GM06990 (cell line): ENCODE measurements at regions not wholly inside any gene's neighbourhood (a gene's known extent, or its start where the extent isn't known, plus 50 kb on each side); places are given as distances from the start of the nearest gene placed in this dataset.

Experiments
- DNase-seq: peaks from one replicate; pipeline ENCODE4 v3.0.0-alpha.2; 2011; ENCODE audit not compliant: insufficient read length; ENCODE audit errors: extremely low read depth
- H3K27me3 ChIP-seq: replicated peaks from 2 replicates; pipeline ENCODE4 v1.6.0; 2011; ENCODE audit warnings: low read length; ENCODE audit not compliant: control insufficient read depth, insufficient read depth
- H3K36me3 ChIP-seq: 2 replicates; pipeline ENCODE4 v1.5.1; 2011; ENCODE audit warnings: low read length; ENCODE audit not compliant: control insufficient read depth, insufficient read depth
- H3K4me3 ChIP-seq: replicated peaks from 2 replicates; pipeline ENCODE4 v1.5.1; 2011; ENCODE audit warnings: low read depth, mild to moderate bottlenecking, control low read depth, low read length
- CTCF ChIP-seq: IDR thresholded peaks from 2 replicates; pipeline ENCODE4 v1.5.1; 2011; ENCODE audit warnings: low read length, control low read depth, mild to moderate bottlenecking, inconsistent platforms; ENCODE audit not compliant: insufficient read depth, poor library complexity, severe bottlenecking

DNA sequence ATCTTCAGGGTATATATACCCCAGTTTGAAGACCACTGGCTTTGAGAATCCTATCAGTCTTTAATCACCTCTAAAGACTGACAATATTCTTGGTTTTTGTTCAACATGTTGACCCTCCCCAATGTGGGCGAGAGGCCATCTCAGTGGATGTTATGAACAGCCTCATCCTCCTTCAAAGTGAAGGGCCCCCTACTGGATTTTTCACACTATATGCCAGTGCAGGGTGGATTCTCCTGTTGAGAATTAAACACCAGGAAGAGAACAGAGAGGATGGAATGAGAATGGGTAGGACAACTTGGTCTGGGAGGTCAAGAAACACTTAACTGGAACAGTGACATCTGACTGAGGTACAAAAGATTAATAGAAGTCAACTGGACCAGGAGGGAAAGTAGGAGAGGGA lies 327.1 kb downstream of the MAFB start:
- Histone ChIP-seq H3K27me3 (no peaks in the 10 kb centered on the region), H3K4me3 (no peak overlapping the region), H3K36me3 (no peaks in the 10 kb centered on the region)
- no peak for DNase-seq
- no peak for TF ChIP-seq CTCF

DNA sequence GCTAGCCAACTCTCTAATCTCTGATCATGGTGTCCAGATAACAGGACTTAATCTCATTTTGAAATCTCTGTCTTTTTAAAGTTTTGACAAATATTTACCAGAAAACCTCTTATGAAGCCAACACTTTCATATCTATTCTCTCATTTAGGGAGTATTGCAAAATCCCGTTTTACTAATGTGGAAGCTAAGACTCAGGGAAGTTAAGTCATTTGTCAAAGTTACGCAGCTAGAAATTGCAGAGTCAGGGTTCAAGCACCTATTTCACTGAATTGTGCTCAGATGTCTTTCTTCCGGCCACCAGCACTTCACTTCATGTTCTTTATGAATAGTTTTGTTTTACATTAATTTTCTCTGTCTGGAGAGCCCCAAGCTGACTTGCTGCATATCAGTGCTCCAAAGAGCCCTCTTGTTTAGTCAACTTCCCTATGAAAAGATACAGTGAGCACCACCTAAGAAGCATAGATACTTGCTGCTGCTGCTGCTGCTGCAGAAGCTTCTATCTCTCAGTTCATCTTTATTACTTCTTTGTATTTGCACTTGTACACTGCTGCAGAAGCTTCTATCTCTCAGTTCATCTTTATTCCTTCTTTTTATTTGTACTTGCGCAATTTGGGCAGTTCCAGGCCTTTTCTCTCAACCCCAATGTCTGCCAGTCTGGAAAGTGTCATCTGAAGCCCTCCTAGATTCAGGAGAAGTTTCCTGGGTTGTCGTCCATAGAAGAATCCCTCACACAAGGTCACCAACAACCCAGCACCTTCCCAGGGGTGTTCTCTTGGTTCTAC lies 329.7 kb downstream of the MAFB start:
- DNase-seq: no peak

GRCh38 chr20:40354880-40355279 lies 334.2 kb downstream of the MAFB start:
- no peak for TF ChIP-seq CTCF
- H3K4me3 ChIP-seq: no peak overlapping the region

More for the DNA sequence above, 329.7 kb downstream of the MAFB start:
- TF ChIP-seq CTCF: no peak
- Histone ChIP-seq H3K27me3 (no peaks in the 10 kb centered on the region), H3K4me3 (no peak overlapping the region), H3K36me3 (no peaks in the 10 kb centered on the region)

DNA sequence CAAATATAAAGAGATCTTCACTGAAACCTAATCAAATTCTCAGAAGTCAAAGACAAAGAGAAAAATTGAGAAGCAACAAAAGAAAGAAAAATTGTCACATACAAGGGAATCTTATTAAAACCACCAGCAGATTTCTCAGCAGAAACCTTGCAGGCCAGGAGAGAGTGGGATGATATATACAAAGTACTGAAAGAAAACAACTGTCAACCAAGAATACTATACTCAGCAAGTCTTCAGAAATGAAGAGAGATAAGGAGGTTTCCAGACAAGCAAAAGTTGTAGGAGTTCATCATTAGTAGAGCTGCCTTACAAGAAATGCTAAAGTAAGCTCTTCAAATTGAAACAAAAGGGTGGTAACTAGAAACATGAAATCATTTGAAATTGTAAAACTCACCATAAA lies 345.6 kb downstream of the MAFB start:
- DNase-seq: no peak
- H3K36me3 ChIP-seq: no peaks in the 10 kb centered on the region
- no peak overlapping the region for H3K4me3 ChIP-seq
- no peaks in the 10 kb centered on the region for H3K27me3 ChIP-seq
- TF ChIP-seq CTCF: no peak

More at GRCh38 chr20:40354880-40355279, 334.2 kb downstream of the MAFB start:
- Histone ChIP-seq H3K36me3 (no peaks in the 10 kb centered on the region), H3K27me3 (no peaks in the 10 kb centered on the region)
- DNase-seq: no peak

GRCh38 chr20:40341561-40341960 lies 347.5 kb downstream of the MAFB start:
- no peak overlapping the region for H3K4me3 ChIP-seq
- no peaks in the 10 kb centered on the region for H3K36me3 ChIP-seq
- no peaks in the 10 kb centered on the region for H3K27me3 ChIP-seq
- no peak for TF ChIP-seq CTCF
- DNase-seq: no peak
